ENCODE measurements at regions not wholly inside any gene's neighbourhood (a gene's known extent, or its start where the extent isn't known, plus 50 kb on each side); places are given as distances from the start of the nearest gene placed in this dataset.
A peak's percentile ranks its signal among the peaks of the same experiment; 100 is the strongest.

- TF ChIP-seq MBNL3 (CRISPR knock-in tag; conservative IDR thresholded peaks at IDR 0.05): no peak
- no peak for TF ChIP-seq MAFK (conservative IDR thresholded peaks at IDR 0.05 in 1 of 2, IDR thresholded peaks at IDR 0.05 in 1 of 2; ENCODE audit: low read length in 2 of 2)
- TF ChIP-seq HNF4A (CRISPR knock-in tag; IDR thresholded peaks at IDR 0.05): peak; percentile 30; the same call in 1 of the 2 replicates
- no peak for TF ChIP-seq ATF4 (CRISPR knock-in tag; IDR thresholded peaks at IDR 0.05)
- TF ChIP-seq TFDP1 (CRISPR knock-in tag; IDR thresholded peaks at IDR 0.05; ENCODE audit: borderline replicate concordance): no peak; the same call in 1 of the 2 replicates
- TF ChIP-seq ZNF546 (CRISPR knock-in tag; conservative IDR thresholded peaks at IDR 0.05): no peak
- peak; percentile 23; the same call in 1 of the 2 replicates for TF ChIP-seq ARNTL (CRISPR knock-in tag; IDR thresholded peaks at IDR 0.05)
- TF ChIP-seq ZNF33B (CRISPR knock-in tag; IDR thresholded peaks at IDR 0.05): peak; percentile 75; the same call in 1 of the 2 replicates
- TF ChIP-seq PBX3 (CRISPR knock-in tag; IDR thresholded peaks at IDR 0.05; ENCODE audit: borderline replicate concordance): no peak
- TF ChIP-seq ZSCAN30 (CRISPR knock-in tag; IDR thresholded peaks at IDR 0.05): 0 out of 2 replicates have a peak, but pooled peaks have one; percentile 13
- peak; percentile 93; the same call in 1 of the 2 replicates for TF ChIP-seq ZNF556 (CRISPR knock-in tag; IDR thresholded peaks at IDR 0.05; ENCODE audit: borderline replicate concordance)
- TF ChIP-seq SRSF1 (optimal IDR thresholded peaks at IDR 0.05; ENCODE audit: low read depth, low read length): peak; percentile 45
- no peak for TF ChIP-seq AKAP8 (CRISPR knock-in tag; IDR thresholded peaks at IDR 0.05)
- no peak; the same call in 1 of the 2 replicates for TF ChIP-seq IRX3 (CRISPR knock-in tag; IDR thresholded peaks at IDR 0.05; ENCODE audit: borderline replicate concordance, low read depth)
- peak; percentile 83 for TF ChIP-seq AGO2 (optimal IDR thresholded peaks at IDR 0.05; ENCODE audit: low read depth, low read length)
- peak; percentile 44; the same call in 1 of the 2 replicates for TF ChIP-seq KDM3A (CRISPR knock-in tag; IDR thresholded peaks at IDR 0.05; ENCODE audit: low read depth)
- TF ChIP-seq RFX1 (IDR thresholded peaks at IDR 0.05): no peak
- no peak for TF ChIP-seq ZKSCAN1 (IDR thresholded peaks at IDR 0.05; ENCODE audit: low read length)
- TF ChIP-seq LRRFIP1 (CRISPR knock-in tag; conservative IDR thresholded peaks at IDR 0.05): no peak
- no peak for TF ChIP-seq PHB2 (IDR thresholded peaks at IDR 0.05; ENCODE audit: partially characterized antibody)
- no peak for TF ChIP-seq ZZZ3 (CRISPR knock-in tag; IDR thresholded peaks at IDR 0.05; ENCODE audit: borderline replicate concordance)
- no peak for TF ChIP-seq ZNF414 (CRISPR knock-in tag; IDR thresholded peaks at IDR 0.05)
- no peak for TF ChIP-seq STAG1 (CRISPR knock-in tag; IDR thresholded peaks at IDR 0.05)
- TF ChIP-seq ATM (IDR thresholded peaks at IDR 0.05; ENCODE audit: borderline replicate concordance): no peak
- no peak for TF ChIP-seq ZNF672 (CRISPR knock-in tag; IDR thresholded peaks at IDR 0.05)
Measured at GRCh38 chr3:124584552-124585391, 145.5 kb upstream of the UMPS start (continued).

All from HepG2 (cell line).